IPS DF 4.7 (cell line): ENCODE measurements at regions not wholly inside any gene's neighbourhood (a gene's known extent, or its start where the extent isn't known, plus 50 kb on each side); places are given as distances from the start of the nearest gene placed in this dataset.
"Not testable (repeated sequence)": the region's sequence is repeated elsewhere in the genome, so short reads cannot be mapped to it uniquely, and the experiment has no call there.

Source experiments
- DNase-seq: peaks from one replicate; pipeline ENCODE4 v3.0.0-alpha.2; 2013; ENCODE audit warnings: low spot score; ENCODE audit errors: extremely low read depth

- DNase-seq: peak; percentile 64
Measured at GRCh38 chr5:36739751-36740221, 133.4 kb downstream of the SLC1A3 start.

DNA sequence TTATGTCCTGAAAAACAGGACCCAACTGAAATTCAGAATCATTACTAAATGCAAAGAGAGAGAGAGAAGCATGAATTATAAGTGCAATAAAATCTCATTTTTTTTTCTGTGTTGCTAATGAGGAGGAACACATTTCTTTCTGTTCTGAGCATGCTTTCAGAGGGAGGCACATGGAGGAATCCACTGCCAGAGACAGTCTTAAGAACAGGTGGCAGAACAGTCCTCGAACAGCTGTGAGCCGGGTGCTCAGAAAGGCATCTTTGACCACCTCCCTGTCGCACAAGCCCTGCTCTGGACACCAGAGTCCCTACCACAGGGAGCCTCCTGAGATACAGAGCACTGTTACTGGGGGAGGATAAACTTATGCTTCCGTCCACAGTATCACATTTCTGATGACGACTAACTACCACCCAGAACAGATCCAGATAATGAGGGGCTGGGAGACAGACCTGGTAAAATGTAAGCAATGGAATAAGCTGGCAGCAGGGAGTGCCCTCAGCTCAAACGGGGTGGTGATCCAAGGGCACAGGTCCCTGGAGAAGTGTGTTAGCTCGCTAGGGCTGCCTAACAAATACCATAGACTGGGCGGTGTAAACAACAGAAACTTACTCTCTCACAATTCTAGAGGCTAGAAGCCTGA is 134.0 kb downstream of the SLC1A3 start:
- no peak for DNase-seq

- DNase-seq: no peak
Measured at GRCh38 chr5:36741128-36741527, 134.7 kb downstream of the SLC1A3 start.

- DNase-seq: peak; percentile 66
Measured at GRCh38 chr5:36743891-36744772, 132.4 kb upstream of the NIPBL start.

GRCh38 chr5:36744773-36745589 is 131.6 kb upstream of the NIPBL start:
- peak; percentile 79 for DNase-seq

DNA sequence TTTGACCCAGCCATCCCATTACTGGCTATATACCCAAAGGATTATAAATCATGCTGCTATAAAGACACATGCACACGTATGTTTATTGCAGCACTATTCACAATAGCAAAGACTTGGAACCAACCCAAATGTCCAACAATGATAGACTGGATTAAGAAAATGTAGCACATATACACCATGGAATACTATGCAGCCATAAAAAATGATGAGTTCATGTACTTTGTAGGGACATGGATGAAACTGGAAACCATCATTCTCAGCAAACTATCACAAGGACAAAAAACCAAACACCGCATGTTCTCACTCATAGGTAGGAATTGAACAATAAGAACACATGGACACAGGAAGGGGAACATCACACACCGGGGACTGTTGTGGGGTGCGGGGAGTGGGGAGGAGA is 128.8 kb upstream of the NIPBL start:
- not testable (repeated sequence) for DNase-seq

DNA sequence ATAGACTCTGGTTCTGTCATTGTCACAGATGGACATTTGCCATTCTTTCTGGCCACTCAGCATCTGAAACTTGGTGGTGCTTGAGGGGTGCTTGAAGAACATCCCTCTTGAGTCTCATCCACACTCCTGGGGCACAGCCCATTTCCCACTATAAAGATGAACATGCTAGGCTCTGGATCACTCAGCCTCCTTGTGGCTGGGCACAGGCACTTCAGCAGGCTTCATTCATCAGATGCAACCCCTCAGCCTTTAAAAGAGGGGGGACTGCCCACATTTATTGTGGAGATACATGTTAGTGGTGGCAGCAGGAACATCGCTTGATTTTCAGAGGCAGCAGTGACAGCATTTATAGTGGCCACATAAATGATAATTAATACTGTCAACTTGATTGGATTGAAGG is 124.7 kb upstream of the NIPBL start:
- DNase-seq: no peak

DNA sequence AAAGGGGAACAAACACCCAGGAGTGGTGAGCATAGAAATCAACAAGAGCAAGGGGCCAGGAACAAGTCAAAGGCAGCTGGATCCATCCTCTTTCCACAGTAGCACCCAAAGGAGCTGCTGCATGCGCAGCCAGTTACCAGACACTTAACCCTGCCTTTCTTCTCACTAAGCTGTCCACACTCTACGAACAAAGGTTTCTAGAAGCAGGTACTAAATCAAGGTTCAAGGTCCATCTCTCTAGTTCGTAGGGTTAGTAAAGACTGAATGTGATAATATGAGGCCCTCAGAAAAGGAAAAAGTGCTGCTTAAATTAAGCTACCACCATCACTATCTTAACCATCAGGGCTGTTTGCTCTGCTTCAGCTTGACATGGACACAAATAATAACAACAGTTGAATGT is 121.2 kb upstream of the NIPBL start:
- no peak for DNase-seq

- DNase-seq: no peak
Measured at GRCh38 chr5:36755920-36756488, 120.6 kb upstream of the NIPBL start.

GRCh38 chr5:36756848-36757247 is 119.7 kb upstream of the NIPBL start:
- DNase-seq: no peak

DNA sequence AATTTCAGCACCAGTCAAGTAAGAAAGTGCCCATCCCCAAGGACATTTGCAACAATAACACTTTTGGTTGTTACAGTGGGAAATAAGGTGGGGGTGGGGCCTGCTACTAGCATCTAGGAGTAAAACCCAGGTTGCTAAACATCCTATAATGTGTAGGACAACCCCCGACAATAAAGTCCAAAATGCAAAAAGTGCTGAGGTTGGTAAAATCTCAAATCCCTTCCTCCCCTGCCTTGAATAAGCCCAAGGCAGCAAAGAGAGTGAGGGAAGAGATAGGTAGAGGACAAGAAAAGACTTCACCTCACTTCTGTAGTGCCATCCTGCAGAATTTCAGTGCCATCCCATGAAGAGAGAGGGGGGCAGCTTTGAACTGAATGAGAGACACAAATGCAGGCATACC is 117.5 kb upstream of the NIPBL start:
- DNase-seq: no peak

DNA sequence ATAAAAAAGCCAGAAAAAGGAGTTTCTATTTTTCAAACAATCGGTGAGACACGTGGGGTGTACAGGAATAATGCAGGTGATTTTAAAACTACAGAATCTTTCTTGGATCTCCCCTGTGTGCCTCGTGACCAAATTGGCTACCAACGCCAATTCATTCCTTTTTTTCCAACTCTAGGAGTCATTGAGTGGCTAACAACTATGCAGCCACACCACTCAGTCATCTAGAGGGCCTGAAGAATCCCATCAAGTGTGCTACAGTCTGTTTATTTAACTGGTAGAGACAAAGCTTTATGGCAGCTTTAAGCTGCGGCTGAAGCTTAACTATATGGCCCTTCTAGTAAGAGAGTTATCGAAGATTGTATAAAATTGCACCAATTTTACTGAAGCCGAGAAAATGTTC is 113.1 kb upstream of the NIPBL start:
- no peak for DNase-seq

GRCh38 chr5:36765876-36766275 is 110.7 kb upstream of the NIPBL start:
- DNase-seq: no peak

DNA sequence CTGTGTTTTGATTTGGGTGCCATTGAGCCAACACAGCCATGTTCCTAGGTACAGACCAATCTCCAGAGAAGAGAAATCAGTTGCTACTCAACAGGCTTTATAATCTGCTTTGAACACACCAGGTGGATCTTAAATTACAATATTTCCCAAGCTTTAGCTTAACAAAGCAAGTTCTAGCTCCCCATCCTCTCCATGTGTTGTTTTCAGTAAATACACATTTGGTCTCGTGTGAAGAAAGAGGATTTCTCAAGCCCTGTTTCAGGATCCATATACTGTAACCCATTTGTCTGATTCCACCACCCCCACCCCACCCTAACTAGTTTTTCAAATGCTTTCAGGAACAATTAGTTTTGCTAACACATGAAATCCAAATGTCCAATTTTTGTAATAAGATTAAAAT is 109.6 kb upstream of the NIPBL start:
- DNase-seq: no peak

- DNase-seq: no peak
Measured at GRCh38 chr5:36768450-36768849, 108.1 kb upstream of the NIPBL start.

- no peak for DNase-seq
Measured at GRCh38 chr5:36769129-36769770, 107.3 kb upstream of the NIPBL start.

GRCh38 chr5:36770125-36770524 is 106.4 kb upstream of the NIPBL start:
- no peak for DNase-seq

DNA sequence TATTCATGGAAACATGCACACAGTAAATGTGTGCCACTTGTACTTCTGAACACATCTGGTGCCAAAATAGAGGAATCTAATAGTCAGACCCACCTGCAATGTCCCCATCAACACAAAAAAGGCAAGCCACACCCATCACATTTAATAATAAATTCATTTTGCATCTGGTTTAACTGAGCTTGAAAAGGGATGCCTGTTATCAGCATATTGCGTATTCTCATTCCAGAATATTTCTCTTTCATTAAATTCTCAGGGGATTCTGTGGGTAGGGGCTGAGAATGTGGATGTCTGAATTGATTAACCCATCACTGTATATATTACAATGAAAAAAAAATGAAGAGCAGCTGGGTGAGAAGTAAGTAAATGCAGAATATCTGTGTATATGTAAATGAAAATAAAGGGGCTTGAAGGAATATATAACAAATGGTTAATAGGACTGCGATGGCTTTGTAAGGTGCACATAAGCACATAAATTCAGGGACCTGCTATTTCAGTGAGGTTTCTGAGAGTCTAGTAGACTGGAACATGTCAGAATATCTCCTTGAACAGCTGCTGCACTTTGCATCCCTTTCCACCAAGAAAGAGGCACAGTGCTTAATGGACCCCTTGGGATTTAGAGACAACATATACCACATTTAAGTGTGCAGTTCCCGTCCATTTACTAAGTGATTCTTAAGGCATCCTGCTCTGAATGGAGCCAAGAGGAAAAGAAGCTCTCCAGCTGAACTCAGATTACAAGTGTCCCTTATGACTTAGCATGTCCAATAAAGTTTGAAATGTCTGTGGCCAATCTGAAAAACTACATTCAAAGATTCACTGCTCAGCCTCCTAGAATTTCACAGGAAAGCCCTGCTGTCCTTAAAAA is 104.1 kb upstream of the NIPBL start:
- no peak for DNase-seq

GRCh38 chr5:36777105-36777757 is 99.3 kb upstream of the NIPBL start:
- DNase-seq: no peak

DNA sequence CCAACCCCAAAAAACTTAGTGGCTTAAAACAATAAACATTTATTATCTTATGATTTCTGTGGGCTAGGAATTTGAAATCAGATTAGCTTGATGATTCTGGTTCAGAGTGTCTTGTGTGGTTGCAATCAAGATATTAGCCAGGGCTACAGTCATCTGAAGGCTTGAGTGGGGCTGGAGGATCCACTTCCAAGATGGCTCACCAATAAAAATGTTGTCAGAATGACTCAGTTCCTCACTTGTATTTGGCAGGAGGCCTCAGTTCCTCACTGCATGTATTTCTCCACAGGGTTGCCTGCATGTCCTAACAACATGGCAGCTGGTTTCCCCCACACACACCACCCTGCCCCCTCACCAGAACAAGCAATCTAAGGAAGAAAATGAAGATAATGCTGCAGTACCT is 98.2 kb upstream of the NIPBL start:
- no peak for DNase-seq
